H9 (cell line): ENCODE measurements at regions not wholly inside any gene's neighbourhood (a gene's known extent, or its start where the extent isn't known, plus 50 kb on each side); places are given as distances from the start of the nearest gene placed in this dataset.

Source experiments
- DNase-seq: peaks from one replicate; pipeline ENCODE4 v3.0.0-alpha.2; 2017
- H2AFZ ChIP-seq: one replicate; pipeline ENCODE4 v1.6.1; 2013; ENCODE audit warnings: mild to moderate bottlenecking, low read length, control low read depth, moderate library complexity
- H2AK5ac ChIP-seq: 2 replicates; pipeline ENCODE4 v1.6.1; 2013; ENCODE audit warnings: low read length, control low read depth, mixed read lengths; ENCODE audit not compliant: insufficient read length
- H2BK120ac ChIP-seq: one replicate; pipeline ENCODE4 v1.6.1; 2013; ENCODE audit warnings: low read depth, mild to moderate bottlenecking, low read length, control low read depth, inconsistent platforms; ENCODE audit not compliant: poor library complexity, severe bottlenecking
- H2BK12ac ChIP-seq: 2 replicates; pipeline ENCODE4 v1.6.1; 2013; ENCODE audit warnings: low read length, control low read depth, mixed read lengths, low read depth; ENCODE audit not compliant: insufficient read length
- H2BK15ac ChIP-seq: 2 replicates; pipeline ENCODE4 v1.6.1; 2013; ENCODE audit warnings: low read depth, low read length, control low read depth
- H2BK20ac ChIP-seq: one replicate; pipeline ENCODE4 v1.6.1; 2013; ENCODE audit warnings: low read depth, mild to moderate bottlenecking, low read length, control low read depth, inconsistent platforms; ENCODE audit not compliant: poor library complexity, severe bottlenecking
- H2BK5ac ChIP-seq: 2 replicates; pipeline ENCODE4 v1.6.1; 2013; ENCODE audit warnings: low read length, control low read depth, mixed read lengths; ENCODE audit not compliant: insufficient read length
- H3K14ac ChIP-seq: 2 replicates; pipeline ENCODE4 v1.6.1; 2013; ENCODE audit warnings: low read length, control low read depth; ENCODE audit not compliant: insufficient read depth
- H3K18ac ChIP-seq: 2 replicates; pipeline ENCODE4 v1.6.1; 2013; ENCODE audit warnings: low read depth, mild to moderate bottlenecking, mixed read lengths, low read length, control low read depth; ENCODE audit not compliant: insufficient read length
- H3K23ac ChIP-seq: 2 replicates; pipeline ENCODE4 v1.6.1; 2013; ENCODE audit warnings: low read length, control low read depth, mixed read lengths, low read depth; ENCODE audit not compliant: insufficient read length
- H3K23me2 ChIP-seq: 2 replicates; pipeline ENCODE4 v1.6.1; 2013; ENCODE audit warnings: low read depth, mild to moderate bottlenecking, mixed read lengths, low read length, control low read depth; ENCODE audit not compliant: insufficient read length, poor library complexity, severe bottlenecking
- H3K27ac ChIP-seq: 2 replicates; pipeline ENCODE4 v1.5.1; 2013; ENCODE audit warnings: low read length, control low read depth, mixed read lengths, low read depth; ENCODE audit not compliant: insufficient read length
- H3K27me3 ChIP-seq: 2 replicates; pipeline ENCODE4 v1.6.1; 2013; ENCODE audit warnings: low read length, control low read depth, inconsistent platforms; ENCODE audit not compliant: insufficient read depth
- H3K4ac ChIP-seq: 2 replicates; pipeline ENCODE4 v1.6.1; 2013; ENCODE audit warnings: low read depth, mild to moderate bottlenecking, control low read depth, inconsistent platforms, low read length, moderate library complexity
- H3K4me1 ChIP-seq: 2 replicates; pipeline ENCODE4 v1.6.1; 2013; ENCODE audit warnings: low read length, control low read depth, inconsistent platforms; ENCODE audit not compliant: insufficient read depth
- H3K4me2 ChIP-seq: 2 replicates; pipeline ENCODE4 v1.6.1; 2013; ENCODE audit warnings: low read length, control low read depth, mixed read lengths; ENCODE audit not compliant: insufficient read length, insufficient read depth
- H3K56ac ChIP-seq: 2 replicates; pipeline ENCODE4 v1.6.1; 2013; ENCODE audit warnings: low read depth, mild to moderate bottlenecking, mixed read lengths, low read length, control low read depth; ENCODE audit not compliant: insufficient read length
- H3K79me1 ChIP-seq: 2 replicates; pipeline ENCODE4 v1.6.1; 2013; ENCODE audit warnings: low read depth, mild to moderate bottlenecking, moderate library complexity, low read length, control low read depth, inconsistent platforms; ENCODE audit not compliant: insufficient read depth, poor library complexity, severe bottlenecking
- H3K79me2 ChIP-seq: 2 replicates; pipeline ENCODE4 v1.6.1; 2013; ENCODE audit warnings: low read length, control low read depth, inconsistent platforms; ENCODE audit not compliant: insufficient read depth
- H3K9ac ChIP-seq: 2 replicates; pipeline ENCODE4 v1.6.1; 2013; ENCODE audit warnings: low read length, control low read depth, mixed read lengths; ENCODE audit not compliant: insufficient read length; ENCODE audit errors: extremely low read depth
- H3K9me3 ChIP-seq: one replicate; pipeline ENCODE4 v1.6.1; 2013; ENCODE audit warnings: low read depth, low read length, inconsistent platforms; ENCODE audit not compliant: control insufficient read depth
- H3T11ph ChIP-seq: one replicate; pipeline ENCODE4 v1.6.1; 2013; ENCODE audit warnings: mild to moderate bottlenecking, low read length, control low read depth, inconsistent platforms
- H4K20me1 ChIP-seq: one replicate; pipeline ENCODE4 v1.6.1; 2013; ENCODE audit not compliant: control insufficient read depth, insufficient read length, insufficient read depth
- H4K5ac ChIP-seq: 2 replicates; pipeline ENCODE4 v1.6.1; 2013; ENCODE audit warnings: low read depth, mild to moderate bottlenecking, mixed read lengths, low read length, control low read depth; ENCODE audit not compliant: insufficient read length
- H4K8ac ChIP-seq: replicated peaks from 2 replicates; pipeline ENCODE4 v1.6.1; 2013; ENCODE audit warnings: low read length, control low read depth, mixed read lengths, low read depth; ENCODE audit not compliant: insufficient read length
- H4K91ac ChIP-seq: 2 replicates; pipeline ENCODE4 v1.6.1; 2013; ENCODE audit warnings: low read depth, mild to moderate bottlenecking, moderate library complexity, mixed read lengths, low read length, control low read depth; ENCODE audit not compliant: insufficient read length
- H3K27ac Mint-ChIP-seq, 3 experiments: 2 replicates in 2 of 3; 3 replicates in 1 of 3; pipeline ENCODE4 v1.8.0; 2020 to 2021; ENCODE audit warnings: mixed read lengths in 3 of 3, mild to moderate bottlenecking in 1 of 3, moderate library complexity in 1 of 3
- H3K27me3 Mint-ChIP-seq: 2 replicates; pipeline ENCODE4 v1.8.0; 2021; ENCODE audit warnings: low read depth, mild to moderate bottlenecking, moderate library complexity, mixed read lengths
- H3K36me3 Mint-ChIP-seq, 3 experiments: 2 replicates in 2 of 3; 3 replicates in 1 of 3; pipeline ENCODE4 v1.8.0; 2020 to 2021; ENCODE audit warnings: low read depth in 3 of 3, mixed read lengths in 3 of 3; ENCODE audit not compliant: insufficient read depth in 1 of 3
- H3K4me1 Mint-ChIP-seq, 2 experiments: 2 replicates each; pipeline ENCODE4 v1.8.0; 2020; ENCODE audit warnings: mixed read lengths in 2 of 2
- H3K4me3 Mint-ChIP-seq, 2 experiments: 2 replicates in 1 of 2; 3 replicates in 1 of 2; pipeline ENCODE4 v1.8.0; 2020 to 2021; ENCODE audit warnings: mild to moderate bottlenecking in 2 of 2, mixed read lengths in 2 of 2, moderate library complexity in 1 of 2
- H3K9me3 Mint-ChIP-seq, 2 experiments: 2 replicates in 1 of 2; 3 replicates in 1 of 2; pipeline ENCODE4 v1.8.0; 2020; ENCODE audit warnings: mild to moderate bottlenecking in 2 of 2, mixed read lengths in 2 of 2, moderate library complexity in 1 of 2
- WGBS: extraction: QIAGEN DNeasy Blood & Tissue Kit; methylation state at CpG from one replicate; pipeline ENCODE4 v1.1.7; 2013; ENCODE audit warnings: missing lambda C conversion rate, low lambda C conversion rate, mixed read lengths; ENCODE audit not compliant: insufficient read length; ENCODE audit errors: extremely low coverage; 5-methylcytosine and 5-hydroxymethylcytosine counted together
- TF ChIP-seq, protein P1 (sequence below): fragments of 200-600 bp; sonication (generic); conservative IDR thresholded peaks from 3 replicates; pipeline ENCODE4 v1.8.0; 2021; ENCODE audit warnings: antibody characterized with exemption, mild to moderate bottlenecking

DNA sequence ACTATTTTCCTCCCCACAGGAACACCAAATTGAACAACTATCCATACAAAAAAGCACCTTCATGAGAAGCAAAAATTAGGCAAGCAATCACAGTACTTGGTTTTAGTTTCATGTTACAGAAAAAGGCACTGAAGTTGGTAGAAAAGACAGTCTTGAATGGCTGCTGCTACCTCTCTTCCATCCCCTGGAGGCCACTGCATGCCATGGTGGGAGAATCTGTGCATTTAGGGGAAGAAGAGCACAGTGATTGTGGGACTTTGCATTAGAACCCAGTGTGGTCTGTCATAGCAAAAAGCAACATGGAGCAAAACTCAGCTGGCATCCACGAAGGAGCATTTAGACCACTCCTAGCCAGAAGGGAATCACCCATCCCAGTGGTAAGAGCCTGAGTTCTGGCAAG lies 941.9 kb downstream of the PCDH18 start:
- Histone ChIP-seq H2BK120ac (no peak overlapping the region), H3K56ac (no peak overlapping the region), H3K27me3 (no peaks in the 10 kb centered on the region), H2BK5ac (no peak overlapping the region), H4K8ac (no peak overlapping the region), H3K4me1 (no peaks in the 10 kb centered on the region), H4K5ac (no peak overlapping the region), H3K14ac (no peak overlapping the region), H3T11ph (no peak overlapping the region), H3K79me1 (no peaks in the 10 kb centered on the region), H3K18ac (no peak overlapping the region), H2BK15ac (no peak overlapping the region), H3K4ac (no peak overlapping the region), H2AK5ac (no peak overlapping the region), H3K9ac (no peak overlapping the region), H3K9me3 (no peaks in the 10 kb centered on the region), H3K27ac (no peak overlapping the region), H4K20me1 (no peaks in the 10 kb centered on the region), H3K23ac (no peak overlapping the region), H3K4me2 (no peak overlapping the region), H3K23me2 (no peaks in the 10 kb centered on the region), H2AFZ (no peak overlapping the region), H4K91ac (no peak overlapping the region), H2BK20ac (no peak overlapping the region), H2BK12ac (no peak overlapping the region), H3K79me2 (no peaks in the 10 kb centered on the region)
- Mint-ChIP-seq H3K9me3 (peaks cover 0 to 4% of the 10 kb centered on the region in 2 experiments; a peak in 3 of 5 replicates), H3K27ac (no peak overlapping the region), H3K36me3 (peaks cover 0 to 6% (median 0%) of the 10 kb centered on the region in 3 experiments; a peak in 1 of 7 replicates), H3K4me3 (no peak overlapping the region), H3K4me1 (peaks cover 6 to 8% of the 10 kb centered on the region in 2 experiments; a peak in 3 of 4 replicates), H3K27me3 (no peaks in the 10 kb centered on the region)
- TF ChIP-seq, protein P1, sequence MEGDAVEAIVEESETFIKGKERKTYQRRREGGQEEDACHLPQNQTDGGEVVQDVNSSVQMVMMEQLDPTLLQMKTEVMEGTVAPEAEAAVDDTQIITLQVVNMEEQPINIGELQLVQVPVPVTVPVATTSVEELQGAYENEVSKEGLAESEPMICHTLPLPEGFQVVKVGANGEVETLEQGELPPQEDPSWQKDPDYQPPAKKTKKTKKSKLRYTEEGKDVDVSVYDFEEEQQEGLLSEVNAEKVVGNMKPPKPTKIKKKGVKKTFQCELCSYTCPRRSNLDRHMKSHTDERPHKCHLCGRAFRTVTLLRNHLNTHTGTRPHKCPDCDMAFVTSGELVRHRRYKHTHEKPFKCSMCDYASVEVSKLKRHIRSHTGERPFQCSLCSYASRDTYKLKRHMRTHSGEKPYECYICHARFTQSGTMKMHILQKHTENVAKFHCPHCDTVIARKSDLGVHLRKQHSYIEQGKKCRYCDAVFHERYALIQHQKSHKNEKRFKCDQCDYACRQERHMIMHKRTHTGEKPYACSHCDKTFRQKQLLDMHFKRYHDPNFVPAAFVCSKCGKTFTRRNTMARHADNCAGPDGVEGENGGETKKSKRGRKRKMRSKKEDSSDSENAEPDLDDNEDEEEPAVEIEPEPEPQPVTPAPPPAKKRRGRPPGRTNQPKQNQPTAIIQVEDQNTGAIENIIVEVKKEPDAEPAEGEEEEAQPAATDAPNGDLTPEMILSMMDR = no peak; the same call in 2 of the 3 replicates
- no peak for DNase-seq
- no CpG with 5 or more reads among the region's 1 CpG for WGBS
